ENCODE measurements at regions not wholly inside any gene's neighbourhood (a gene's known extent, or its start where the extent isn't known, plus 50 kb on each side); places are given as distances from the start of the nearest gene placed in this dataset.

GRCh38 chr15:91592567-91592966 lies 260.9 kb upstream of the SLCO3A1 start:
- Histone ChIP-seq H4K20me1 (replicated peaks; ENCODE audit: control insufficient read depth, insufficient read depth, low read length) (no peaks in the 10 kb centered on the region), H3K27ac (ENCODE audit: extremely low read depth, low read depth, low read length) (no peak overlapping the region), H3K9me3 (replicated peaks; ENCODE audit: control insufficient read depth, insufficient read depth, low read depth, low read length) (no peaks in the 10 kb centered on the region), H3K27me3 (ENCODE audit: control insufficient read depth in 2 of 2, insufficient read depth in 2 of 2, low read length in 2 of 2) (peaks cover 0 to 7% of the 10 kb centered on the region in 2 experiments; a peak in 1 of 5 replicates), H3K36me3 (ENCODE audit: control insufficient read depth, insufficient read depth, low read length) (no peaks in the 10 kb centered on the region), H3K4me3 (no peak overlapping the region), H3K4me2 (ENCODE audit: insufficient read depth, low read length) (no peak overlapping the region), H3K9me1 (ENCODE audit: control insufficient read depth, insufficient read depth, low read length) (no peaks in the 10 kb centered on the region), H3K9ac (ENCODE audit: insufficient read depth in 1 of 2, low read depth in 2 of 2, low read length in 2 of 2) (no peak overlapping the region), H2AFZ (ENCODE audit: low read depth, low read length) (no peak overlapping the region), H3K4me1 (replicated peaks in 1 of 2; ENCODE audit: control insufficient read depth in 2 of 2, insufficient read depth in 2 of 2, low read length in 2 of 2) (no peaks in the 10 kb centered on the region), H3K79me2 (ENCODE audit: control insufficient read depth, insufficient read depth, low read length) (no peaks in the 10 kb centered on the region)
- in situ Hi-C loops (cut with MboI), result no loop called here
- 0% methylated on average over 2 of the region's 2 CpGs for WGBS (ENCODE audit: insufficient coverage, low coverage, missing lambda C conversion rate)
- FAIRE-seq, result no peak
- POLR2A ChIA-PET, result no interaction called here
- CTCF ChIA-PET (ENCODE audit: low intra/inter-chr PET ratio), result no interaction called here
- no peak for DNase-seq (ENCODE audit: extremely low read depth in 1 of 4, low spot score in 3 of 4)
- intact Hi-C loops (cut with micrococcal nuclease), result no loop called here
- ATAC-seq, result no peak
- no TSS peak for BruUV-seq (replicated peaks)
- TF ChIP-seq ZC3H11A (IDR thresholded peaks at IDR 0.05; ENCODE audit: low read depth, low read length), result no peak
- no peak for TF ChIP-seq CEBPG (CRISPR knock-in tag; IDR thresholded peaks at IDR 0.05)
- no peak for TF ChIP-seq CEBPG (tag; conservative IDR thresholded peaks at IDR 0.05 in 1 of 2, IDR thresholded peaks at IDR 0.05 in 1 of 2)
- TF ChIP-seq POLR3G (IDR thresholded peaks at IDR 0.05; ENCODE audit: extremely low read depth, insufficient read length, insufficient replicate concordance), result no peak
- no peak for TF ChIP-seq GTF2E2 (tag; IDR thresholded peaks at IDR 0.05)
- no peak for TF ChIP-seq SMAD2 (IDR thresholded peaks at IDR 0.05; ENCODE audit: low read depth, low read length)
- no peak for TF ChIP-seq PHF20 (IDR thresholded peaks at IDR 0.05; ENCODE audit: partially characterized antibody)
- no peak for TF ChIP-seq ZNF830 (CRISPR knock-in tag; IDR thresholded peaks at IDR 0.05)
- TF ChIP-seq RBM25 (IDR thresholded peaks at IDR 0.05; ENCODE audit: low read depth, low read length, severe bottlenecking), result no peak
